GM18498 (cell line): ENCODE measurements at regions not wholly inside any gene's neighbourhood (a gene's known extent, or its start where the extent isn't known, plus 50 kb on each side); places are given as distances from the start of the nearest gene placed in this dataset.
"Not testable (repeated sequence)": the region's sequence is repeated elsewhere in the genome, so short reads cannot be mapped to it uniquely, and the experiment has no call there.

Source experiments
- ATAC-seq: cut with Tn5 transposase; IDR thresholded peaks from one replicate; pipeline ENCODE4 v1.9.1; 2021; ENCODE audit warnings: mild to moderate bottlenecking, moderate library complexity; ENCODE audit not compliant: unreplicated experiment

- ATAC-seq: not testable (repeated sequence)
Observed at GRCh38 chr1:120550335-120550734, 135.5 kb downstream of the NBPF8 start.

- ATAC-seq: not testable (repeated sequence)
Observed at GRCh38 chr1:120552190-120552589, 137.4 kb downstream of the NBPF8 start.

- ATAC-seq: peak; percentile 0
Observed at GRCh38 chr1:120557605-120558302, 142.9 kb downstream of the NBPF8 start.

GRCh38 chr1:120558303-120559060 is 143.6 kb downstream of the NBPF8 start:
- ATAC-seq: peak; percentile 87

- not testable (repeated sequence) for ATAC-seq
Observed at GRCh38 chr1:120561767-120562166, 146.9 kb downstream of the NBPF8 start.

GRCh38 chr1:120565396-120565795 is 150.6 kb downstream of the NBPF8 start:
- not testable (repeated sequence) for ATAC-seq

- not testable (repeated sequence) for ATAC-seq
Observed at GRCh38 chr1:120567620-120568019, 152.8 kb downstream of the NBPF8 start.

GRCh38 chr1:120575201-120575600 is 148.5 kb upstream of the NBPF26 start:
- not testable (repeated sequence) for ATAC-seq

- not testable (repeated sequence) for ATAC-seq
Observed at GRCh38 chr1:120582135-120582534, 141.6 kb upstream of the NBPF26 start.

- ATAC-seq: not testable (repeated sequence)
Observed at GRCh38 chr1:120586053-120586452, 137.7 kb upstream of the NBPF26 start.

- ATAC-seq: not testable (repeated sequence)
Observed at GRCh38 chr1:120588811-120589210, 134.9 kb upstream of the NBPF26 start.

GRCh38 chr1:120591774-120592173 is 132.0 kb upstream of the NBPF26 start:
- ATAC-seq: not testable (repeated sequence)

GRCh38 chr1:120592943-120593342 is 130.8 kb upstream of the NBPF26 start:
- ATAC-seq: not testable (repeated sequence)

GRCh38 chr1:120593648-120594047 is 130.1 kb upstream of the NBPF26 start:
- ATAC-seq: not testable (repeated sequence)

- ATAC-seq: not testable (repeated sequence)
Observed at GRCh38 chr1:120598331-120598951, 125.3 kb upstream of the NBPF26 start.

GRCh38 chr1:120599511-120599910 is 124.2 kb upstream of the NBPF26 start:
- ATAC-seq: not testable (repeated sequence)

- ATAC-seq: not testable (repeated sequence)
Observed at GRCh38 chr1:120600442-120601041, 123.2 kb upstream of the NBPF26 start.

- ATAC-seq: not testable (repeated sequence)
Observed at GRCh38 chr1:120607882-120608281, 115.9 kb upstream of the NBPF26 start.

- not testable (repeated sequence) for ATAC-seq
Observed at GRCh38 chr1:120608314-120609014, 115.3 kb upstream of the NBPF26 start.

GRCh38 chr1:120609015-120609573 is 114.7 kb upstream of the NBPF26 start:
- ATAC-seq: not testable (repeated sequence)
